ENCODE measurements at regions not wholly inside any gene's neighbourhood (a gene's known extent, or its start where the extent isn't known, plus 50 kb on each side); places are given as distances from the start of the nearest gene placed in this dataset.

DNA sequence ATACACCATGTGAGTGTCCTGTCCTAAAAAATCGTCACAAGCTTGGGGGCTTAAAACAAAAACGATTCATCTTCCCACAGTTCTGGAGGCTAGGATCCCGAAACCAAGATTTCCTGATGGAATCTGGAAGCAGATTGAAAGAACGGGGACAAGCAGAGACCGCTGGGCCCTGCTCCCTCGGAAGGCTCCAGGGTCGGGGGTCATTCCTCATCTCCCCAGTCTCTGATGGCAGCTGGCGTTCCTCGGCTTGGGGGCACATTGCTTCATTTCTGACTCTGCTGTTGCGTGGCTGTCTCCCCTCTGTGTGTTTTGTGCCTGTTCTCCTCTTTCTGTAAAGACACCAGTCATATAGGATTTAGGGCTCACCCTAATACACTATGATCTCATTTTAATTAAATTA, 114.2 kb upstream of the TMPRSS2 start (continued):
- TF ChIP-seq, protein P1, sequence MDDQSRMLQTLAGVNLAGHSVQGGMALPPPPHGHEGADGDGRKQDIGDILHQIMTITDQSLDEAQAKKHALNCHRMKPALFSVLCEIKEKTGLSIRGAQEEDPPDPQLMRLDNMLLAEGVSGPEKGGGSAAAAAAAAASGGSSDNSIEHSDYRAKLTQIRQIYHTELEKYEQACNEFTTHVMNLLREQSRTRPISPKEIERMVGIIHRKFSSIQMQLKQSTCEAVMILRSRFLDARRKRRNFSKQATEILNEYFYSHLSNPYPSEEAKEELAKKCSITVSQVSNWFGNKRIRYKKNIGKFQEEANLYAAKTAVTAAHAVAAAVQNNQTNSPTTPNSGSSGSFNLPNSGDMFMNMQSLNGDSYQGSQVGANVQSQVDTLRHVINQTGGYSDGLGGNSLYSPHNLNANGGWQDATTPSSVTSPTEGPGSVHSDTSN (CRISPR knock-in tag; IDR thresholded peaks at IDR 0.05; ENCODE audit: borderline replicate concordance) = no peak
- no peak for TF ChIP-seq NR2F1 (CRISPR knock-in tag; IDR thresholded peaks at IDR 0.05)

DNA sequence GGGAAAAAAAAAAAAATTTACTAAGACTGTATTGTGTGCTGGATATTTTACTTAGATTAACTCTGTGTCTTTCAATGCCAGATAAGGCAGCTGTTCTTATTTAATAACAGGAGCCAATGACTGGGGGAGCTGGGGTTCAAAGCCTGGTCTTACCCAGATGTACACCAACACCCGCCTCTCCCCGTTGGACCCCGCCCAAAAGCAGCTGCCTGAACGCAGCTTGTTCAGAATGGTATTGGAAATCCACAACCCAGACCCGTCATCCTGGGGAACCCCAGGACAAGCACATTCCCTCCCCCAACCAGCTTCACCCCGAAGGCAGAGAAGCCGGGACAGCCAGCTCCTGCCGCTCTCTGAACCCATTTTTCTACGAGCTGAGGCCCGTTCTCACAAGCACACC, 113.6 kb upstream of the TMPRSS2 start:
- ChIA-PET POLR2A (no interaction called here), CTCF (ENCODE audit: low intra/inter-chr PET ratio, low total read pairs) (no interaction called here)
- Histone ChIP-seq H4K20me1 (ENCODE audit: insufficient read depth, low read length) (no peaks in the 10 kb centered on the region), H3K27ac (ENCODE audit: extremely low read length, insufficient read depth, low read length) (no peak overlapping the region), H2AFZ (ENCODE audit: low read length) (no peak overlapping the region), H3K27me3 (ENCODE audit: control insufficient read depth in 1 of 2, insufficient read depth in 2 of 2, low read length in 2 of 2) (peaks cover 2 to 25% of the 10 kb centered on the region in 2 experiments; a peak in 4 of 5 replicates), H3K9me3 (ENCODE audit: low read length) (no peaks in the 10 kb centered on the region), H3K79me2 (ENCODE audit: insufficient read depth, low read length) (no peaks in the 10 kb centered on the region), H3K4me3 (replicated peaks in 1 of 3; ENCODE audit: insufficient read depth in 1 of 3, low read depth in 2 of 3, low read length in 3 of 3) (no peak overlapping the region), H3K4me1 (ENCODE audit: insufficient read depth, low read length) (peaks cover 15% of the 10 kb centered on the region), H3K4me2 (ENCODE audit: low read depth, low read length) (no peak overlapping the region), H3K36me3 (replicated peaks in 1 of 2; ENCODE audit: control insufficient read depth in 1 of 2, insufficient read depth in 2 of 2, low read length in 2 of 2) (no peaks in the 10 kb centered on the region), H3K9ac (ENCODE audit: insufficient read depth, low read depth, low read length) (no peak overlapping the region)
- FAIRE-seq (no peak), DNase-seq (ENCODE audit: low spot score) (no peak), ATAC-seq (no peak)
- BruUV-seq (replicated peaks) = no TSS peak
- in situ Hi-C loops (cut with HindIII; ENCODE audit: extremely low pct_ligation_motif_present, low pct_unique_long_range_greater_than_20kb) (loop anchor here (25.0 kb wide), 1 partner anchor 491 kb away; no protein-coding TSS in a partner anchor), intact Hi-C loops (cut with micrococcal nuclease; ENCODE audit: unreplicated experiment) (no loop called here)
- WGBS (ENCODE audit: low lambda C conversion rate) = 50% methylated on average over 10 of the region's 10 CpGs
- no peak for TF ChIP-seq ZNF34 (CRISPR knock-in tag; IDR thresholded peaks at IDR 0.05; ENCODE audit: borderline replicate concordance)
- TF ChIP-seq GABPA (IDR thresholded peaks at IDR 0.05; ENCODE audit: low read depth, low read length) = no peak
- no peak for TF ChIP-seq GABPA (CRISPR knock-in tag; IDR thresholded peaks at IDR 0.05; ENCODE audit: low read depth)
- no peak for TF ChIP-seq SRY (CRISPR knock-in tag; IDR thresholded peaks at IDR 0.05)
- no peak for TF ChIP-seq KLF16 (CRISPR knock-in tag; IDR thresholded peaks at IDR 0.05)
- TF ChIP-seq KLF12 (CRISPR knock-in tag; IDR thresholded peaks at IDR 0.05; ENCODE audit: borderline replicate concordance) = no peak
- TF ChIP-seq ZNF562 (CRISPR knock-in tag; IDR thresholded peaks at IDR 0.05; ENCODE audit: borderline replicate concordance) = no peak
- no peak for TF ChIP-seq ZNF775 (CRISPR knock-in tag; IDR thresholded peaks at IDR 0.05; ENCODE audit: borderline replicate concordance)
- TF ChIP-seq, protein P2, sequence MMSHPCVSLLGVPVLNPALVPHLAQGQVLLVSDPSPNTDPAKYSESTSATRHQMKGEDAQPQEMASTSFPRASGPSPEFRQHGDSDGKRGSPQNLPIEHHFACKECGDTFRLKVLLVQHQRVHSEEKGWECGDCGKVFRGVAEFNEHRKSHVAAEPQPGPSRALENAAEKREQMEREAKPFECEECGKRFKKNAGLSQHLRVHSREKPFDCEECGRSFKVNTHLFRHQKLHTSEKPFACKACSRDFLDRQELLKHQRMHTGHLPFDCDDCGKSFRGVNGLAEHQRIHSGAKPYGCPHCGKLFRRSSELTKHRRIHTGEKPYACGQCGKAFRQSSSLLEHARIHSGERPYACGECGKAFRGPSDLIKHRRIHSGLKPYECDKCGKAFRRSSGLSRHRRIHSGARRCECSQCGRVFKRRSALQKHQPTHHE (CRISPR knock-in tag; IDR thresholded peaks at IDR 0.05; ENCODE audit: borderline replicate concordance) = no peak
- no peak for TF ChIP-seq ZNF432 (CRISPR knock-in tag; IDR thresholded peaks at IDR 0.05; ENCODE audit: borderline replicate concordance)
- TF ChIP-seq, protein P3, sequence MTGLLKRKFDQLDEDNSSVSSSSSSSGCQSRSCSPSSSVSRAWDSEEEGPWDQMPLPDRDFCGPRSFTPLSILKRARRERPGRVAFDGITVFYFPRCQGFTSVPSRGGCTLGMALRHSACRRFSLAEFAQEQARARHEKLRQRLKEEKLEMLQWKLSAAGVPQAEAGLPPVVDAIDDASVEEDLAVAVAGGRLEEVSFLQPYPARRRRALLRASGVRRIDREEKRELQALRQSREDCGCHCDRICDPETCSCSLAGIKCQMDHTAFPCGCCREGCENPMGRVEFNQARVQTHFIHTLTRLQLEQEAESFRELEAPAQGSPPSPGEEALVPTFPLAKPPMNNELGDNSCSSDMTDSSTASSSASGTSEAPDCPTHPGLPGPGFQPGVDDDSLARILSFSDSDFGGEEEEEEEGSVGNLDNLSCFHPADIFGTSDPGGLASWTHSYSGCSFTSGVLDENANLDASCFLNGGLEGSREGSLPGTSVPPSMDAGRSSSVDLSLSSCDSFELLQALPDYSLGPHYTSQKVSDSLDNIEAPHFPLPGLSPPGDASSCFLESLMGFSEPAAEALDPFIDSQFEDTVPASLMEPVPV (CRISPR knock-in tag; IDR thresholded peaks at IDR 0.05) = no peak
- TF ChIP-seq PAWR (CRISPR knock-in tag; IDR thresholded peaks at IDR 0.05; ENCODE audit: borderline replicate concordance) = no peak
- no peak for TF ChIP-seq NFIB (CRISPR knock-in tag; IDR thresholded peaks at IDR 0.05; ENCODE audit: borderline replicate concordance)
- no peak for TF ChIP-seq SP2 (CRISPR knock-in tag; IDR thresholded peaks at IDR 0.05)
- no peak for TF ChIP-seq ZNF550 (CRISPR knock-in tag; IDR thresholded peaks at IDR 0.05; ENCODE audit: borderline replicate concordance)
- no peak for TF ChIP-seq ZNF83 (CRISPR knock-in tag; IDR thresholded peaks at IDR 0.05; ENCODE audit: borderline replicate concordance)
- no peak for TF ChIP-seq FOXK1 (CRISPR knock-in tag; IDR thresholded peaks at IDR 0.05; ENCODE audit: borderline replicate concordance, low read depth)
- TF ChIP-seq ZSCAN25 (CRISPR knock-in tag; IDR thresholded peaks at IDR 0.05) = no peak
- TF ChIP-seq REL (CRISPR knock-in tag; conservative IDR thresholded peaks at IDR 0.05) = no peak

Measured in HepG2 (cell line).